H9 (cell line): ENCODE measurements at regions not wholly inside any gene's neighbourhood (a gene's known extent, or its start where the extent isn't known, plus 50 kb on each side); places are given as distances from the start of the nearest gene placed in this dataset.

Experiments used
- DNase-seq: peaks from one replicate; pipeline ENCODE4 v3.0.0-alpha.2; 2017
- H2AFZ ChIP-seq: one replicate; pipeline ENCODE4 v1.6.1; 2013; ENCODE audit warnings: mild to moderate bottlenecking, low read length, control low read depth, moderate library complexity
- H2AK5ac ChIP-seq: 2 replicates; pipeline ENCODE4 v1.6.1; 2013; ENCODE audit warnings: low read length, control low read depth, mixed read lengths; ENCODE audit not compliant: insufficient read length
- H2BK120ac ChIP-seq: one replicate; pipeline ENCODE4 v1.6.1; 2013; ENCODE audit warnings: low read depth, mild to moderate bottlenecking, low read length, control low read depth, inconsistent platforms; ENCODE audit not compliant: poor library complexity, severe bottlenecking
- H2BK12ac ChIP-seq: 2 replicates; pipeline ENCODE4 v1.6.1; 2013; ENCODE audit warnings: low read length, control low read depth, mixed read lengths, low read depth; ENCODE audit not compliant: insufficient read length
- H2BK15ac ChIP-seq: 2 replicates; pipeline ENCODE4 v1.6.1; 2013; ENCODE audit warnings: low read depth, low read length, control low read depth
- H2BK20ac ChIP-seq: one replicate; pipeline ENCODE4 v1.6.1; 2013; ENCODE audit warnings: low read depth, mild to moderate bottlenecking, low read length, control low read depth, inconsistent platforms; ENCODE audit not compliant: poor library complexity, severe bottlenecking
- H2BK5ac ChIP-seq: 2 replicates; pipeline ENCODE4 v1.6.1; 2013; ENCODE audit warnings: low read length, control low read depth, mixed read lengths; ENCODE audit not compliant: insufficient read length
- H3K14ac ChIP-seq: 2 replicates; pipeline ENCODE4 v1.6.1; 2013; ENCODE audit warnings: low read length, control low read depth; ENCODE audit not compliant: insufficient read depth
- H3K18ac ChIP-seq: 2 replicates; pipeline ENCODE4 v1.6.1; 2013; ENCODE audit warnings: low read depth, mild to moderate bottlenecking, mixed read lengths, low read length, control low read depth; ENCODE audit not compliant: insufficient read length
- H3K23ac ChIP-seq: 2 replicates; pipeline ENCODE4 v1.6.1; 2013; ENCODE audit warnings: low read length, control low read depth, mixed read lengths, low read depth; ENCODE audit not compliant: insufficient read length
- H3K23me2 ChIP-seq: 2 replicates; pipeline ENCODE4 v1.6.1; 2013; ENCODE audit warnings: low read depth, mild to moderate bottlenecking, mixed read lengths, low read length, control low read depth; ENCODE audit not compliant: insufficient read length, poor library complexity, severe bottlenecking
- H3K27ac ChIP-seq: 2 replicates; pipeline ENCODE4 v1.5.1; 2013; ENCODE audit warnings: low read length, control low read depth, mixed read lengths, low read depth; ENCODE audit not compliant: insufficient read length
- H3K27me3 ChIP-seq: 2 replicates; pipeline ENCODE4 v1.6.1; 2013; ENCODE audit warnings: low read length, control low read depth, inconsistent platforms; ENCODE audit not compliant: insufficient read depth
- H3K4ac ChIP-seq: 2 replicates; pipeline ENCODE4 v1.6.1; 2013; ENCODE audit warnings: low read depth, mild to moderate bottlenecking, control low read depth, inconsistent platforms, low read length, moderate library complexity
- H3K4me1 ChIP-seq: 2 replicates; pipeline ENCODE4 v1.6.1; 2013; ENCODE audit warnings: low read length, control low read depth, inconsistent platforms; ENCODE audit not compliant: insufficient read depth
- H3K4me2 ChIP-seq: 2 replicates; pipeline ENCODE4 v1.6.1; 2013; ENCODE audit warnings: low read length, control low read depth, mixed read lengths; ENCODE audit not compliant: insufficient read length, insufficient read depth
- H3K56ac ChIP-seq: 2 replicates; pipeline ENCODE4 v1.6.1; 2013; ENCODE audit warnings: low read depth, mild to moderate bottlenecking, mixed read lengths, low read length, control low read depth; ENCODE audit not compliant: insufficient read length
- H3K79me1 ChIP-seq: 2 replicates; pipeline ENCODE4 v1.6.1; 2013; ENCODE audit warnings: low read depth, mild to moderate bottlenecking, moderate library complexity, low read length, control low read depth, inconsistent platforms; ENCODE audit not compliant: insufficient read depth, poor library complexity, severe bottlenecking
- H3K79me2 ChIP-seq: 2 replicates; pipeline ENCODE4 v1.6.1; 2013; ENCODE audit warnings: low read length, control low read depth, inconsistent platforms; ENCODE audit not compliant: insufficient read depth
- H3K9ac ChIP-seq: 2 replicates; pipeline ENCODE4 v1.6.1; 2013; ENCODE audit warnings: low read length, control low read depth, mixed read lengths; ENCODE audit not compliant: insufficient read length; ENCODE audit errors: extremely low read depth
- H3K9me3 ChIP-seq: one replicate; pipeline ENCODE4 v1.6.1; 2013; ENCODE audit warnings: low read depth, low read length, inconsistent platforms; ENCODE audit not compliant: control insufficient read depth
- H3T11ph ChIP-seq: one replicate; pipeline ENCODE4 v1.6.1; 2013; ENCODE audit warnings: mild to moderate bottlenecking, low read length, control low read depth, inconsistent platforms
- H4K20me1 ChIP-seq: one replicate; pipeline ENCODE4 v1.6.1; 2013; ENCODE audit not compliant: control insufficient read depth, insufficient read length, insufficient read depth
- H4K5ac ChIP-seq: 2 replicates; pipeline ENCODE4 v1.6.1; 2013; ENCODE audit warnings: low read depth, mild to moderate bottlenecking, mixed read lengths, low read length, control low read depth; ENCODE audit not compliant: insufficient read length
- H4K8ac ChIP-seq: replicated peaks from 2 replicates; pipeline ENCODE4 v1.6.1; 2013; ENCODE audit warnings: low read length, control low read depth, mixed read lengths, low read depth; ENCODE audit not compliant: insufficient read length
- H4K91ac ChIP-seq: 2 replicates; pipeline ENCODE4 v1.6.1; 2013; ENCODE audit warnings: low read depth, mild to moderate bottlenecking, moderate library complexity, mixed read lengths, low read length, control low read depth; ENCODE audit not compliant: insufficient read length
- H3K27ac Mint-ChIP-seq, 3 experiments: 2 replicates in 2 of 3; 3 replicates in 1 of 3; pipeline ENCODE4 v1.8.0; 2020 to 2021; ENCODE audit warnings: mixed read lengths in 3 of 3, mild to moderate bottlenecking in 1 of 3, moderate library complexity in 1 of 3
- H3K27me3 Mint-ChIP-seq: 2 replicates; pipeline ENCODE4 v1.8.0; 2021; ENCODE audit warnings: low read depth, mild to moderate bottlenecking, moderate library complexity, mixed read lengths
- H3K36me3 Mint-ChIP-seq, 3 experiments: 2 replicates in 2 of 3; 3 replicates in 1 of 3; pipeline ENCODE4 v1.8.0; 2020 to 2021; ENCODE audit warnings: low read depth in 3 of 3, mixed read lengths in 3 of 3; ENCODE audit not compliant: insufficient read depth in 1 of 3
- H3K4me1 Mint-ChIP-seq, 2 experiments: 2 replicates each; pipeline ENCODE4 v1.8.0; 2020; ENCODE audit warnings: mixed read lengths in 2 of 2
- H3K4me3 Mint-ChIP-seq, 2 experiments: 2 replicates in 1 of 2; 3 replicates in 1 of 2; pipeline ENCODE4 v1.8.0; 2020 to 2021; ENCODE audit warnings: mild to moderate bottlenecking in 2 of 2, mixed read lengths in 2 of 2, moderate library complexity in 1 of 2
- H3K9me3 Mint-ChIP-seq, 2 experiments: 2 replicates in 1 of 2; 3 replicates in 1 of 2; pipeline ENCODE4 v1.8.0; 2020; ENCODE audit warnings: mild to moderate bottlenecking in 2 of 2, mixed read lengths in 2 of 2, moderate library complexity in 1 of 2
- WGBS: extraction: QIAGEN DNeasy Blood & Tissue Kit; methylation state at CpG from one replicate; pipeline ENCODE4 v1.1.7; 2013; ENCODE audit warnings: missing lambda C conversion rate, low lambda C conversion rate, mixed read lengths; ENCODE audit not compliant: insufficient read length; ENCODE audit errors: extremely low coverage; 5-methylcytosine and 5-hydroxymethylcytosine counted together
- TF ChIP-seq, protein P1 (sequence below): fragments of 200-600 bp; sonication (generic); conservative IDR thresholded peaks from 3 replicates; pipeline ENCODE4 v1.8.0; 2021; ENCODE audit warnings: antibody characterized with exemption, mild to moderate bottlenecking

DNA sequence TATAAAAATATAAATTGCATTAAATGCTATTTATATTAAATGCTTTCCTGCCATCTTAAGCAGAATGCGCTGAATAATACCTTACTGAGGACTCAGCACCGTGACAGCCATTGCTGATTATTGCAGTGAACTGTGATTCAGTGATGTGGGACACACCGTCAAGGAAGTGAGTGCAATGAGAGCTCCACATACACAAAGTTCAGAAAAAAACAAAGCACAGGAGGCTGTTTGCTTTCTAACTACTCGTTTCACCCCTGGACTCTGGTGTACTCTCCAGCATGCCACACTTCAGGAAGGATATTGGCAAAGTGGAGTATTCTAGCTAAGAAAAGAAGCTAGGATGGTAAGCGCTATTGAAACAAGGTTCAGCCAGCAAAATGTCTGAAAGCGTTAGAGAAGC lies 57.4 kb upstream of the CXADR start:
- H3K4me3 Mint-ChIP-seq, result peak overlapping the region; percentile 53 to 84; a peak in 4 of 5 replicates
- Histone ChIP-seq H3K23ac (no peak overlapping the region), H2BK20ac (no peak overlapping the region), H3K79me1 (no peaks in the 10 kb centered on the region), H4K5ac (peak overlapping the region; percentile 49), H4K91ac (no peak overlapping the region), H3K27me3 (no peaks in the 10 kb centered on the region), H3K79me2 (no peaks in the 10 kb centered on the region), H3K4me2 (peak overlapping the region; percentile 74), H3K14ac (no peak overlapping the region), H3T11ph (no peak overlapping the region), H3K23me2 (peaks cover 7% of the 10 kb centered on the region), H3K4me1 (no peaks in the 10 kb centered on the region; the same call in 1 of the 2 replicates), H2BK15ac (no peak overlapping the region), H2BK12ac (no peak overlapping the region), H3K4ac (no peak overlapping the region), H3K27ac (no peak overlapping the region), H2AK5ac (no peak overlapping the region), H2AFZ (peak overlapping the region; percentile 86), H2BK5ac (no peak overlapping the region), H3K9ac (peak overlapping the region; percentile 70), H3K9me3 (no peaks in the 10 kb centered on the region), H2BK120ac (no peak overlapping the region), H4K20me1 (no peaks in the 10 kb centered on the region), H4K8ac (no peak overlapping the region), H3K18ac (no peak overlapping the region), H3K56ac (no peak overlapping the region)
- no CpG with 5 or more reads among the region's 6 CpGs for WGBS
- no peak overlapping the region for H3K27ac Mint-ChIP-seq
- peaks cover 3% of the 10 kb centered on the region; the same call in 1 of the 2 replicates for H3K27me3 Mint-ChIP-seq
- H3K9me3 Mint-ChIP-seq, result peaks cover 2 to 3% of the 10 kb centered on the region in 2 experiments; a peak in 2 of 5 replicates
- TF ChIP-seq, protein P1, sequence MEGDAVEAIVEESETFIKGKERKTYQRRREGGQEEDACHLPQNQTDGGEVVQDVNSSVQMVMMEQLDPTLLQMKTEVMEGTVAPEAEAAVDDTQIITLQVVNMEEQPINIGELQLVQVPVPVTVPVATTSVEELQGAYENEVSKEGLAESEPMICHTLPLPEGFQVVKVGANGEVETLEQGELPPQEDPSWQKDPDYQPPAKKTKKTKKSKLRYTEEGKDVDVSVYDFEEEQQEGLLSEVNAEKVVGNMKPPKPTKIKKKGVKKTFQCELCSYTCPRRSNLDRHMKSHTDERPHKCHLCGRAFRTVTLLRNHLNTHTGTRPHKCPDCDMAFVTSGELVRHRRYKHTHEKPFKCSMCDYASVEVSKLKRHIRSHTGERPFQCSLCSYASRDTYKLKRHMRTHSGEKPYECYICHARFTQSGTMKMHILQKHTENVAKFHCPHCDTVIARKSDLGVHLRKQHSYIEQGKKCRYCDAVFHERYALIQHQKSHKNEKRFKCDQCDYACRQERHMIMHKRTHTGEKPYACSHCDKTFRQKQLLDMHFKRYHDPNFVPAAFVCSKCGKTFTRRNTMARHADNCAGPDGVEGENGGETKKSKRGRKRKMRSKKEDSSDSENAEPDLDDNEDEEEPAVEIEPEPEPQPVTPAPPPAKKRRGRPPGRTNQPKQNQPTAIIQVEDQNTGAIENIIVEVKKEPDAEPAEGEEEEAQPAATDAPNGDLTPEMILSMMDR, result no peak
- H3K4me1 Mint-ChIP-seq, result peaks cover 8 to 16% of the 10 kb centered on the region in 2 experiments
- peaks cover 0 to 2% (median 0%) of the 10 kb centered on the region in 3 experiments; a peak in 1 of 7 replicates for H3K36me3 Mint-ChIP-seq
- DNase-seq, result no peak
